LNCAP (cell line): ENCODE measurements at regions not wholly inside any gene's neighbourhood (a gene's known extent, or its start where the extent isn't known, plus 50 kb on each side); places are given as distances from the start of the nearest gene placed in this dataset.

Source experiments
- CTCF ChIP-seq: fragments of 450-650 bp; IDR thresholded peaks from 2 replicates; pipeline ENCODE4 v1.5.1; 2017; ENCODE audit warnings: mild to moderate bottlenecking

- TF ChIP-seq CTCF, result no peak
These were observed 239.7 kb downstream of the GPD2 start for GRCh38 chr2:156675896-156676295.

- TF ChIP-seq CTCF, result no peak
These were observed 243.6 kb downstream of the GPD2 start for GRCh38 chr2:156679820-156680219.

- TF ChIP-seq CTCF, result no peak
These were observed 244.1 kb downstream of the GPD2 start for GRCh38 chr2:156680266-156680665.

- no peak for TF ChIP-seq CTCF
These were observed 250.9 kb downstream of the GPD2 start for GRCh38 chr2:156687126-156687525.

GRCh38 chr2:156687715-156688114, 251.5 kb downstream of the GPD2 start:
- TF ChIP-seq CTCF, result no peak

GRCh38 chr2:156689939-156690338, 253.8 kb downstream of the GPD2 start:
- TF ChIP-seq CTCF, result no peak

- no peak for TF ChIP-seq CTCF
These were observed 254.8 kb downstream of the GPD2 start for GRCh38 chr2:156691014-156691413.

- TF ChIP-seq CTCF, result no peak
These were observed 258.8 kb downstream of the GPD2 start for GRCh38 chr2:156695020-156695419.
